CD1c-positive myeloid dendritic cell (primary cell): ENCODE measurements at regions not wholly inside any gene's neighbourhood (a gene's known extent, or its start where the extent isn't known, plus 50 kb on each side); places are given as distances from the start of the nearest gene placed in this dataset.
A peak's percentile ranks its signal among the peaks of the same experiment; 100 is the strongest.
"Not testable (repeated sequence)": the region's sequence is repeated elsewhere in the genome, so short reads cannot be mapped to it uniquely, and the experiment has no call there.

Experiments used
- DNase-seq: peaks from one replicate; pipeline ENCODE4 v3.0.0-alpha.2; 2016; ENCODE audit errors: extremely low spot score

DNA sequence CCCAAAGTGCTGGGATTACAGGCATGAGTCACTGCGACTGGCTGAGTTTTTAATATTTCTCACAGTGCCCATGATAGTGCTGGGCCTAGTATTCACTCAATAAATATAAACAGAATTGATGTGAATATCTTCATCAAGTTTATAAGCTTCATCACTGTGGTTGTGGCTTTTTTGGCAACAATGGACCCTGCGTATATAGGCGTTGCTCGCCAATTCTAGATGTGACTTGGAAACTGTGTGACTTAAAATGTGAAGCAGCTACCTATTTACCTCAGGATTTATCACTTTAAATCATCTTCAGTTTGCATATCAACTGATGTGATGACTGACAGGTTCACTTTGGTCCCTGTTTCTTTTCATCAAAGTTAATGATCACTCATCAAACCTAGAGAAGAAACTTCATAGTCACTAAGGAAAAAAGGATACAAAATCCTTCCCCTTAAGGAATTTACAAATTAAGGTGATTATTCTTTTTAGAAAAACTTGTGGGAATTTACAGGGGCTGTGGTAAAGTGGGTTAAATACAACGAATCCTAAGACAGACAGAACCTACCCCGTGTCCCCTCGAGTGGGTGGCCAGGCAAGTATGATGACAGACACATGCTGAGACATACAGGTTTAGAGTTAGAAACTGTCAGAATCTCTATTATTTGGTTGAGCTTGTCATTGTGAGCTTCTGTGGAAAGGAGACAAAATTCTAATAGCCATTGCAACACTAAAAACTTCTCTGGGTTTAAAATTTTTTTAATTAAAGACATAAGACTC is 101.3 kb downstream of the AKAP11 start:
- no peak for DNase-seq

GRCh38 chr13:42375663-42376062 is 103.7 kb downstream of the AKAP11 start:
- DNase-seq = no peak

- DNase-seq = peak; percentile 73
Observed at GRCh38 chr13:42377640-42378382, 105.9 kb downstream of the AKAP11 start.

GRCh38 chr13:42378383-42378780 is 106.4 kb downstream of the AKAP11 start:
- no peak for DNase-seq

DNA sequence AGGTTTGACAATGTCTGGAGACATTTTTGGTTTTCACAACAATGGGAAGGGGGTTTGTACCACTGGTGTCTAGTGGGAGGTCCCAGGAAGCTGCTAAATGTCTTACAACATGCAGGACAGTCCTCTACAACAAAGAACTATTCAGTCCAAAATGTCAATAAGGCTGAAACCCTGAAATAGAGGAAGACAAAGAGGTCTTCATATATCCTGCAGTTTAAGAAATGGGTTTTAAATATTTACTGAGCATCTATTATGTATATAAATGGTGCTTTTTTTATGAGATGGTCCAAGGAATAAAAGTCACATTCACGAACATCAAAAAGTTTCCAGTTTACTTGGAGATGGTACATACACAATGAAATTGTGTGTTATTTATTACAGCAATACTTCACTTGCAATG is 107.3 kb downstream of the AKAP11 start:
- DNase-seq = no peak

GRCh38 chr13:42380420-42381164 is 108.6 kb downstream of the AKAP11 start:
- peak; percentile 7 for DNase-seq

- DNase-seq = no peak
Observed at GRCh38 chr13:42381165-42381425, 109.1 kb downstream of the AKAP11 start.

- not testable (repeated sequence) for DNase-seq
Observed at GRCh38 chr13:42381426-42381825, 109.5 kb downstream of the AKAP11 start.

- no peak for DNase-seq
Observed at GRCh38 chr13:42383025-42383424, 111.1 kb downstream of the AKAP11 start.

DNA sequence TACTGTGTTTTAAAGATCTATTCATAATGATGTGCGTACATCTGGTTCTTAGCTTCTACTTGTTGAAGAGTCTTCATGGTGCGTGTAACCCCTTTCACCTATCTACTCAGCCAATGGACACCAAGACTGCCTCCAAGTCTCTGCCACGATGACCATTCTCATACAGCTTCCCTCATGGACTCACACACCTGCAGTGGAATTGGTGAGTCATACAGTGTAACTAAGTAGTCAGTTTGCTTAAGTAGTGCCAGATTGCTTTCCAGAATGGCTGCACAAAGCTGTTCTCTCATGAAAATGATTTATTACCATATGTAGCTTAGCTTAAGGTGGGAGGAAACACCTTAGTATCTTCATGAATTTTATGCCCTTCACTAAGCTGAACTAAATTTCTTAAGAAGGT is 112.3 kb downstream of the AKAP11 start:
- DNase-seq = no peak

DNA sequence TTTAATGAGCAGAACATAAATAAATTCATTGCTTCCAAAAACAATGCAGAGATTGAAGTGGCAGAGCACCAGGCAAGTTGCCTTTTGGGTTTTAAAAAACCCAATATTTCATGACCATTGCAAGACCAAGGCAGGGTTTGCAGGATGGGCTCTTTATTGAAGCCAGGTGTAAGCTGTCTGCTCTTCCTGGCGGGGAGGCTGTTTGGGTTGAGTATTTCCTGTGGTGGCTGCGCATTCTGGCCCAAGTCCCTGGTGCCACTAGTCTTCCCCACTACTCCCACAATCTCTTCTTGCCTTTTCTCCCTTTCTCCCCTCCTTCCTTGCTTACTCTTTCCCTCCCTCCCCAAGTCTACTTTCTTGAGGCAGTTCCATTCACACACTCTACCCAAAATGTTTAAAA is 116.4 kb downstream of the AKAP11 start:
- no peak for DNase-seq

DNA sequence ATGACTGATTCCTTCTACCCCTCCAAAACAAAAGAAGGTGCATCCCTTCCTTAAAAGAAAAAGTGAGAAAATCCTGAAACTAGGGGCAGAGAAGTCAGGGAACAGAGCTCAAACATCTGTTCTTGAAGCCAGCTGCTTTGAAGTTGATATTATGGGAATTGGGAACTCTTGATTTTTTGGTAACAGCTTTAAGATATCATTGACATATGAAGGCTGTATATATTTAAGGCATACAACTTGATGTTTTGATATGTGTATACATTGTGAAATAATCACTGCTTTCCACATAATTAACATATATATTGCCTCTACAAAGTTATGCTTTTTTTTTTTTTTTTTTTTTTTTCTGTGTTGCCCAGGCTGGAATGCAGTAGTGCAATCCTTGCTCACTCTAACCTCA is 117.1 kb downstream of the AKAP11 start:
- no peak for DNase-seq

DNA sequence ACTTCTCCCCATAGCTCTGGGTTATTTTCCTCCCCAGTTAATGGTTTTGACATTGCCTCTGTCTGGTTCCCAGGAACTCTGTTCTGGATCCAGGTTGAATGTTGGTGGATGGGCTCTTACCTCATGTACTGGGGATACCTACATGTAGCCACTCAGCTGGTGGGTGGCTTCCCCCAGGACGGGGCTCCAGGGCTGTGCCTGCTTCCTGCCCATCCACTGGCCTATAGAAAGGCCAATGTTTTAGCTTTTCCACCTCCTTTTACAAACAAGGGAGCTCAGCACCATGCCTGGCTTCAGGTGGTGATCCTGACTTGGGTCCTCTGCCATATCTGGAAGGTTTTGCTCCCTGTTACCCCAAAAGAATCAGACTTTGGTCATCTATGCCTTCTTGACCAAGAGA is 120.2 kb downstream of the AKAP11 start:
- DNase-seq = no peak

DNA sequence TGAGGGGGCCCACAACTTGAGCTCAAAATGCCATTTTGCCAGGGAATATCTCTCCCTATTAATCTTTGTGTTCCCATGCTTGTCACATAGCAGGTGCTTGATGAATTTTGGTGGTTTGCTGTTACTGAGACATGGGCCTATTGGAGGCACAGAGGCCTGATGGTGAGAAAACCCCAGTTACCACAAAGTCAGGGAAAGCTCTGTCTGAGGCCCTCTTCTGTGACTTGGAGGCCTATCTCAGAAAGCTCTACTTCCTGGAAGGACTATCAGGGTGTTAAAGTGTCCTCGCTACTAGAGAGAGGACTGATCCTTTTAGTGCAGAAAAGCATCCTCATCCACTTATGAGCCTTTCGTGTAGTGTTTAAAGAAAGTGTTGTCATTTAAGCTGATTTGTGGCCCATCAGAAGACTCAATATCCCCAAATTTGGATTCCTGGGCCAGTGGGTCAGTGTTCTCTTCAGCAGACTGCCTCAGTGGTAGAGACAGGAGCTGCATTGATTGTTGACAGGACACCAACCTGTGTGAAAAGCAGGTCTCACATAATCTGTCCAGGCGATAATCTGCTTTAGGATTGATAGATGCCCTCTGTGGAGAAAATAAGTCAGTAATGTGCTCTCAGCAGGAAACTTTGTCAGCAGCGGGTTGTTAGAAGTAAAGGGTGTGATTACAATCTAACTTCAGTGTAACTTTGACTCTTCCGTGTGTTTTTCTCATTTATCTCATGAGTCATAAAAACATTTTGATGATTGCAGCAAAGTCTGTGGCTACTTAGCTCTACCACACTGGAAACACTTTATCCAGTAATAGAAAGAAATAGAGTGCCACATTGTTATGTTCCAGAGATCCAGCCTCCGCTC is 121.0 kb downstream of the AKAP11 start:
- DNase-seq = peak; percentile 15

DNA sequence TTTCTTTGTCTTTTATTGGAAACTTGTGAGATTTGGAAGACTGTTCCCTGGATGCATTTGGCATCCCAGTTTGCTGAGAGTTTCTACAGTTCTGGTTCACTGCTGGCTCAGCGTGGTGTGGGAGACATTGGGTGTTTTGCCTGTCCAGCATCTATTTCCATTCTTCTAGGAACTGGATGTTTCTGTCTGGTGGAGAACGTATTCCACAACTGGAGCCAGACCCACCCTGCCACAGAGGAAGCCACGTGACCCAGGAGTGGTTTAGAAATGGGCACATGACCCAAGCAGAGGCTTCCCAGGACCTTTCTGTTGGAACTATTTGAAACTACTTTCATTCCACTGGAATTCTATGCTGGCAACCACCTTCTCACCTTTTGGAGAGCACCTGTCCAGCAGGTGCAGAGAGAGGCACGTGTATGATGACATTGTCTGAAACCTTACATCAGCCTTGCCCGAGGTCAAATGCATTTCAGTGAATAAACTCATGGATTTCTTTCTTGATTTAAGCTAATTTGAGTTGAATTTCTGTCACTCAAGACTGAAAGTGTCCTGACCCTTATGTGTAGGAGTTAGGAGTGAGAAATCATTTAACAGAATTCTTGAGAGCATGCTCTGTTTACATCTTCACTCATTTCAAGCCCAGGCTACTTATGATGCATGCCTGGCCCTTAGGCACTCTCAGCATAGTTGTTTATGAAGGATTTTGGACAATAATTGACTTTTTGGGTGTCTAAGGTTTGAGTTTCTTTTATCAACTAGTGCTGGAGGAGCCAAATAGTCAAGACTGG is 121.8 kb downstream of the AKAP11 start:
- DNase-seq = no peak

DNA sequence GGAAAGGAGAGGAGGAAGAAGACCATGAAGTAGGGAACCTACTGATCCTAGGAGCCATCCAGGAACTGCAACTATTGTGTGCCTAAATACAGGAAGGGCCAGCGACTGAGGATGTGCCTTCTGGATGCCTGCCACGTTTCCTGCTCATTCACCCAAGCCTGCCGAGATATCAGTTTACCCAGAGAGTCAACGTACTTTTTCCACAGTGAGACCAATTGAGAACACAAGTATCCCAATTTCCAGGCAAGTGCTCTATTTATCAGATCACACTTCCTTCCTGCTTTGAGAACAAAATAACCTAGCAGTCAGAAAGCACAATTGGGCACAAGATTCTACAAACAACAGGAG is 122.4 kb downstream of the AKAP11 start:
- no peak for DNase-seq

- no peak for DNase-seq
Observed at GRCh38 chr13:42394711-42395085, 122.7 kb downstream of the AKAP11 start.

GRCh38 chr13:42395086-42395821 is 123.3 kb downstream of the AKAP11 start:
- no peak for DNase-seq

GRCh38 chr13:42396501-42396900 is 124.5 kb downstream of the AKAP11 start:
- DNase-seq = no peak

DNA sequence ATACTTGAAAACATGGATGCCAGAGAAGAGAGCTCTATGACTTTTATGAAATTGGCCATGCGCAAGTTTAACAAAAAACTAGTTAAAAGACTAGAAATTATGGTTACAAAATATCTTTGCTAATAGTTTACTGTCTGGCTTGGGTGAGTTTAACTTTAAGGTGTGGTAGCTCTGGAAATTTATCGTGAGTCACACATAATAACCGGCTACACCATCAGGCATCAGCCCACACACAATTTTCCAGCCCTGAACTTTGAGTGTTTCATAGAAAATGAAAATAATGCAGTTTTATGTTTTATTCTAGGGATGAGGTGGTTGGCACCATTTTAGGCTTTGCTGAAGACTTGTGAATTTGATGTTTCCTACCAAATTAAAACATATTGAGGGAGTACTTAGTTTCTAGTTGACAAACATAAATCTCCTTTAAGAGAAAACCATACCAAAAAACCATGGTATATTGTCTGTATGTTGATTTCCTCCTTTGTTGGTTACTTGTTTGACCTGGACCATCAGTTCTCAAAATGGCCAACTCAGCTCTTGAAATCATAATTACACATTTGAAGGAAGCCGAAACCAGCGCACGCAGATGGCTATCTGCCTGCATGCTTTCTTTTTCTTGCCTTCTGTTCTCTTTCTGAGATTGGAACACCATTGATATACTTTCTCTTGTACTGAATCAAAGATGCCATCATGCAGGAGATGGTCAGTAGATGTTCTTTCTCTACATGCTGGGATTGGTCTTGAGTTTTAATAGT is 125.1 kb downstream of the AKAP11 start:
- no peak for DNase-seq
